ENCODE measurements at regions not wholly inside any gene's neighbourhood (a gene's known extent, or its start where the extent isn't known, plus 50 kb on each side); places are given as distances from the start of the nearest gene placed in this dataset.

DNA sequence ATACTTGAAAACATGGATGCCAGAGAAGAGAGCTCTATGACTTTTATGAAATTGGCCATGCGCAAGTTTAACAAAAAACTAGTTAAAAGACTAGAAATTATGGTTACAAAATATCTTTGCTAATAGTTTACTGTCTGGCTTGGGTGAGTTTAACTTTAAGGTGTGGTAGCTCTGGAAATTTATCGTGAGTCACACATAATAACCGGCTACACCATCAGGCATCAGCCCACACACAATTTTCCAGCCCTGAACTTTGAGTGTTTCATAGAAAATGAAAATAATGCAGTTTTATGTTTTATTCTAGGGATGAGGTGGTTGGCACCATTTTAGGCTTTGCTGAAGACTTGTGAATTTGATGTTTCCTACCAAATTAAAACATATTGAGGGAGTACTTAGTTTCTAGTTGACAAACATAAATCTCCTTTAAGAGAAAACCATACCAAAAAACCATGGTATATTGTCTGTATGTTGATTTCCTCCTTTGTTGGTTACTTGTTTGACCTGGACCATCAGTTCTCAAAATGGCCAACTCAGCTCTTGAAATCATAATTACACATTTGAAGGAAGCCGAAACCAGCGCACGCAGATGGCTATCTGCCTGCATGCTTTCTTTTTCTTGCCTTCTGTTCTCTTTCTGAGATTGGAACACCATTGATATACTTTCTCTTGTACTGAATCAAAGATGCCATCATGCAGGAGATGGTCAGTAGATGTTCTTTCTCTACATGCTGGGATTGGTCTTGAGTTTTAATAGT lies 125.1 kb downstream of the AKAP11 start:
- DNase-seq (ENCODE audit: low read depth), result no peak
- no peak overlapping the region for H3K4me3 ChIP-seq (ENCODE audit: low read depth, low read length)
- TF ChIP-seq, protein P1, sequence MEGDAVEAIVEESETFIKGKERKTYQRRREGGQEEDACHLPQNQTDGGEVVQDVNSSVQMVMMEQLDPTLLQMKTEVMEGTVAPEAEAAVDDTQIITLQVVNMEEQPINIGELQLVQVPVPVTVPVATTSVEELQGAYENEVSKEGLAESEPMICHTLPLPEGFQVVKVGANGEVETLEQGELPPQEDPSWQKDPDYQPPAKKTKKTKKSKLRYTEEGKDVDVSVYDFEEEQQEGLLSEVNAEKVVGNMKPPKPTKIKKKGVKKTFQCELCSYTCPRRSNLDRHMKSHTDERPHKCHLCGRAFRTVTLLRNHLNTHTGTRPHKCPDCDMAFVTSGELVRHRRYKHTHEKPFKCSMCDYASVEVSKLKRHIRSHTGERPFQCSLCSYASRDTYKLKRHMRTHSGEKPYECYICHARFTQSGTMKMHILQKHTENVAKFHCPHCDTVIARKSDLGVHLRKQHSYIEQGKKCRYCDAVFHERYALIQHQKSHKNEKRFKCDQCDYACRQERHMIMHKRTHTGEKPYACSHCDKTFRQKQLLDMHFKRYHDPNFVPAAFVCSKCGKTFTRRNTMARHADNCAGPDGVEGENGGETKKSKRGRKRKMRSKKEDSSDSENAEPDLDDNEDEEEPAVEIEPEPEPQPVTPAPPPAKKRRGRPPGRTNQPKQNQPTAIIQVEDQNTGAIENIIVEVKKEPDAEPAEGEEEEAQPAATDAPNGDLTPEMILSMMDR (IDR thresholded peaks at IDR 0.05; ENCODE audit: low read depth, low read length, missing control alignments), result no peak

DNA sequence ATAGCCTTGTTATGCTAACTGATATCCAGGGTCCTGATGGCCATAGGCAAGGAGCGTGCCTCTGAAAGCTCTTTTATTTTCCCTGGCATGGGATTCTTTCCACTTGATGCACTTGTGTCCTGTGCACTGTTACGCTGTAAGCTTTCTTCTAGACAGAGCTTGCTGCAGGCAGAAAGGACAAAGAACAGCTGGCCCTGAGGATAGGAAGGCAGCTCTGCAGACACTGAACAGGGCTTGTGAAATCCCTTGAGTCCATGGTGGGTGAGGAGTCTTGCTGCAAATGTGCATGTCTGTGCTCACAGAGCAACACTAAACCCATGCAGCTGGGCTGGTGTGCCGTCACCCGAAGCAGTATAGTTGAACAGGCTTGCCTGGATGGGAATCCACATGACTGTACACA lies 126.6 kb downstream of the AKAP11 start:
- TF ChIP-seq, protein P1 (IDR thresholded peaks at IDR 0.05; ENCODE audit: low read depth, low read length, missing control alignments), result no peak
- H3K4me3 ChIP-seq (ENCODE audit: low read depth, low read length), result no peak overlapping the region
- DNase-seq (ENCODE audit: low read depth), result no peak

DNA sequence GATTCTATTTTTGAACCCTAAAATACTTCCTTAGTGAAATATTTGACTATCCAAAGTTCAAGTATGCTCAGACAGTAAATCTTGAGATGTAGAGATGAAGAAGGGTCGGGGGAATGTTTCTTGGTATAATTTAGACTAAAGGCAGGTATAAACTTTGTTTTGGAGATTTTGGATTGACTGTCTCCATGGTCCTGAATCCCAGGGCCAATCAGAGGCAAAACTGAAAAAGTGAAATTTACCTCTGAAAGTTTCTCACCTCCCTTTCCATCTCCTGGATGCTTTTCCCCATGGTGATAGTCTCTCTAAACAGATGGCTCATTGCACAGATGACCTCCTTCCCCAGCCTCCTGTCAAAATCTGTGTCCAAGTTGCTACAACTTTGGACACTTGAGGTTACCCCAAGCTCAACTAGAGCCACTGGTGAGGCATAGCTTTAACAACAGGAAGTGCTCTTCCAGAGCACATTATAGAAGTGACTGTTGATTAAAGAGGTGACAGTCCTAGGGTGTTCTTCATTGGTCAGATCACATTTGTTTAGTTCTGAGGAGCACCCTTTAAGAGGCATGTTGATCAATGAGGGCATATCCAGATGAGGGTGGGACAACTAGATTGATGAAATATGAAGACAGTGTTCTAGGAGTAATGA lies 128.4 kb downstream of the AKAP11 start:
- no peak for DNase-seq (ENCODE audit: low read depth)
- TF ChIP-seq, protein P1 (IDR thresholded peaks at IDR 0.05; ENCODE audit: low read depth, low read length, missing control alignments), result no peak
- H3K4me3 ChIP-seq (ENCODE audit: low read depth, low read length), result no peak overlapping the region

DNA sequence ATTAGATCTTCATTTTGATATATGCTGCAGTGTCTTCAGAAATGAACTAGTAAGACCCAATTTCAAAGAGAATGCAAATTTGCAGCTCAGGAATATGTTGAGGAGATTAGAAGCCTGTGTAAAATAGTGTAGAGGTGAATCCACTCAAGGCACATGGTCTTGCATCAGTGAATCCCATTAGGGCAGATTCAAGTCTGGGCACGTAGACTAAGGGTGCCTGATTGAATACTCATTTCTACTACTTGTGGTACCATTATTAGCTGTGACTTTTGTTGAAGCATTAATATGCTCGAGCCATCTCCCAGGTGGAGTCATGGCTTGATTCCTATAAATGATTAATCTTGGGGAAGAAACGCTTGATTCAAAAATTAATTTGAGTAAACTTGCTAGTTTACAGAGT lies 129.4 kb downstream of the AKAP11 start:
- no peak overlapping the region for H3K4me3 ChIP-seq (ENCODE audit: low read depth, low read length)
- DNase-seq (ENCODE audit: low read depth), result no peak
- TF ChIP-seq, protein P1 (IDR thresholded peaks at IDR 0.05; ENCODE audit: low read depth, low read length, missing control alignments), result no peak

DNA sequence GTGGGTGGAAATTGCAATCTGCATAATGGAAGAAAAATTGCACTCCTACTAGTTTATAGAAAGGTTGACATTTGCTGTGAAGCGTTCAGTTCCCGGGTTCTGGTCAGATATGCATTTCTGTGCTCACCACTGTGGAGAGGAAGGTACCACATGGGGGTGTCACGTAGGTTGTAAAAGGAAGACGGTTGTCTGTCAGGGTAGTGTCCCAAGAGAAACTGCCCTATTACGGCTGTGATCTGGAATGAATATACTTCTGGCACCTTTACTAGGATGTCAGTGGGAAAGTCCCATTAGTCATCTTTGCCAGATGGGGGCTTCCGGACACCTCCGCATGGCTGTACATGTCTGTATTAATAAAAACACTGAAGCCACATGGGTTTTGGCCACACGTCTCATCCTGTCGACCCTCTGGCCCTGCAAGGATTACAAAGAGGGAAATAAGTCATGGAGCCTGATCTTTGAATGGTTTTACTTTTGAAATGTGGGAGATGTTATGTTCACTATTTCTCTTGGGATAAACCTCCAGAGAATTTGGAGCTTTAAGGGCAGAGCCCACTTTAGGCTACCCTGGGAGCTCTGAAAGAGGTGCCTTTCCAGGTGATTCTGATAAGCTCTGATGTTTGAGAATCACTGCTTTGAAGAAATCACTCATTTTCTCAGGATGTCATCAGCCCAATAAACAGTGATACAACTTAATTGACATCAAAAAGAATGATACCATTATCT lies 133.9 kb downstream of the AKAP11 start:
- DNase-seq (ENCODE audit: low read depth), result peak; percentile 90
- no peak overlapping the region; the same call in 1 of the 2 replicates for H3K4me3 ChIP-seq (ENCODE audit: low read depth, low read length)
- TF ChIP-seq, protein P1 (IDR thresholded peaks at IDR 0.05; ENCODE audit: low read depth, low read length, missing control alignments), result peak; percentile 22

DNA sequence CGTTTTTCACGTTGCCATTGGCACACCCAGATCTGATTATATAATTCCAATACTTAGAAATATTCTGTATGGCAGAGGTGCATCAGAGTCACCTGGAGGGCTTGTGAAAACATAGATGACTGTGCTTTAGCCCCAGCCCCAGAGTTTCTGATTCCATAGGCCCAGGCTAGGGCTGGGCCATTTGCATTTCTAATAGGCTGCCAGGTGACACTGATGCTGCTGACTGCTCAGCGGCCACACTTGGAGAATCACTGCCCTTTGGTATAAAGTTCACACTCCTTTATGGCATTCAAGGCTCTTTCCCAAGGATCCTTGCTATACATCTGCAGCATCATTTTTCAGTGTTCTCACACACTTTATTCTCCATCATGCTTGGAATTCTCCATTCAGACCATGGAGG lies 137.1 kb downstream of the AKAP11 start:
- TF ChIP-seq, protein P1 (IDR thresholded peaks at IDR 0.05; ENCODE audit: low read depth, low read length, missing control alignments), result no peak
- H3K4me3 ChIP-seq (ENCODE audit: low read depth, low read length), result no peak overlapping the region
- DNase-seq (ENCODE audit: low read depth), result no peak
